Sigmoid colon (tissue), 4 donors: ENCODE measurements at regions not wholly inside any gene's neighbourhood (a gene's known extent, or its start where the extent isn't known, plus 50 kb on each side); places are given as distances from the start of the nearest gene placed in this dataset.

ENCODE experiments used
- EP300 ChIP-seq, 4 donors: sonication (generic); formaldehyde crosslinking; IDR thresholded peaks; one replicate each; pipeline ENCODE4 v1.6.1; 2017; ENCODE audit warnings: antibody characterized with exemption in 4 of 4
- POLR2A ChIP-seq, 2 donors: fragments of 450-650 bp; IDR thresholded peaks; one replicate each; pipeline ENCODE4 v1.6.1; 2016; ENCODE audit warnings: antibody characterized with exemption in 2 of 2, mild to moderate bottlenecking in 2 of 2, moderate library complexity in 2 of 2
- POLR2AphosphoS5 ChIP-seq, 4 donors: sonication (generic); formaldehyde crosslinking; IDR thresholded peaks; one replicate each; pipeline ENCODE4 v1.6.1; 2017; ENCODE audit warnings: antibody characterized with exemption in 4 of 4
- TF ChIP-seq, protein P1 (sequence below), 4 experiments: fragments of 450-650 bp in 3 of 4; fragments of 200-600 bp in 1 of 4; IDR thresholded peaks; one replicate each; pipeline ENCODE4 v1.5.1; 2016 to 2019; ENCODE audit warnings: antibody characterized with exemption in 4 of 4, mild to moderate bottlenecking in 3 of 4, moderate library complexity in 2 of 4

DNA sequence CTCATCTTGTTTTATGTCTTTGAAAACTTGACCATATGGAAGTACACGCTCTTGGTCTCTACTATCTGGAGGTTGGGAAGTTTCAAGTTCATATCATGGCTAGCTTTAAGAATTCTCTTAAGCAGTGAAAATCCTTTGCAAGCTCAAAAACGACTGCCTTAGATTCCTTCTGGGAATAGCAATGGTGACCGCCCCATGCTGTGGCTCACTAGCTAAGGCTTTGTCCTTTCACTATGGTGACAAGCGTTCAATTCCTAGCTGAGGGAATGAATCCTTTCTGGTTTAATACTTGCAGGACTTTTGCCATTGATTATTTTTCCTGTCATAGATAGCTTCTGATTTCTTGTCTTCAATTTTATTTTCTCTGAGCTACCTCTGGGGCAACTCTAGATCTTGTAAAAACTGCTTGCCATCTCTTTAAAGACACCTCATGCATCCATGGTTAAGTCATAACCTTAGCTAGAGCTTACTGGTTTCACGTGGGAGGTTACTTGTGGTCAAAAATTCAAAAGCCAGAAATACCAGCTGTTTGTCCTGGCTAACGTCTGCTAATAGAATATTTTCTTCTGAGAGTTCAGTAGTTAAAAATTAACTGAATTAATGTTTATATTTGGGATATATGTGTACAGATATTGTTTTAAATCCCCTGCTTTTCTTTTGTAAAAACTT, 673.4 kb upstream of the CBLB start:
- TF ChIP-seq, protein P1, sequence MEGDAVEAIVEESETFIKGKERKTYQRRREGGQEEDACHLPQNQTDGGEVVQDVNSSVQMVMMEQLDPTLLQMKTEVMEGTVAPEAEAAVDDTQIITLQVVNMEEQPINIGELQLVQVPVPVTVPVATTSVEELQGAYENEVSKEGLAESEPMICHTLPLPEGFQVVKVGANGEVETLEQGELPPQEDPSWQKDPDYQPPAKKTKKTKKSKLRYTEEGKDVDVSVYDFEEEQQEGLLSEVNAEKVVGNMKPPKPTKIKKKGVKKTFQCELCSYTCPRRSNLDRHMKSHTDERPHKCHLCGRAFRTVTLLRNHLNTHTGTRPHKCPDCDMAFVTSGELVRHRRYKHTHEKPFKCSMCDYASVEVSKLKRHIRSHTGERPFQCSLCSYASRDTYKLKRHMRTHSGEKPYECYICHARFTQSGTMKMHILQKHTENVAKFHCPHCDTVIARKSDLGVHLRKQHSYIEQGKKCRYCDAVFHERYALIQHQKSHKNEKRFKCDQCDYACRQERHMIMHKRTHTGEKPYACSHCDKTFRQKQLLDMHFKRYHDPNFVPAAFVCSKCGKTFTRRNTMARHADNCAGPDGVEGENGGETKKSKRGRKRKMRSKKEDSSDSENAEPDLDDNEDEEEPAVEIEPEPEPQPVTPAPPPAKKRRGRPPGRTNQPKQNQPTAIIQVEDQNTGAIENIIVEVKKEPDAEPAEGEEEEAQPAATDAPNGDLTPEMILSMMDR (IDR thresholded peaks at IDR 0.05) = no peak
- TF ChIP-seq POLR2A (IDR thresholded peaks at IDR 0.05) (no peak), EP300 (IDR thresholded peaks at IDR 0.05) (no peak), POLR2AphosphoS5 (IDR thresholded peaks at IDR 0.05) (no peak)
